Motor neuron (in vitro differentiated cells): ENCODE measurements at regions not wholly inside any gene's neighbourhood (a gene's known extent, or its start where the extent isn't known, plus 50 kb on each side); places are given as distances from the start of the nearest gene placed in this dataset.

Experiments
- ATAC-seq, 8 experiments: fragments of 200-7000 bp; cut with Tn5 transposase; replicated peaks in 6 of 8; 2 replicates each; pipeline ENCODE4 v1.8.0; 2021; ENCODE audit warnings: mild to moderate bottlenecking in 8 of 8, moderate library complexity in 8 of 8
- H3K27ac ChIP-seq, 2 donors: fragments of 250-450 bp; sonication (Bioruptor Pico); 2 replicates each; pipeline ENCODE4 v1.9.0; 2021; ENCODE audit warnings: antibody characterized with exemption in 2 of 2, mild to moderate bottlenecking in 2 of 2, moderate library complexity in 1 of 2
- H3K4me1 ChIP-seq, 2 donors: fragments of 250-450 bp; sonication (Bioruptor Pico); replicated peaks in 1 of 2; 2 replicates each; pipeline ENCODE4 v1.6.1; 2021; ENCODE audit warnings: antibody characterized with exemption in 2 of 2, mild to moderate bottlenecking in 2 of 2, moderate library complexity in 1 of 2
- H3K4me3 ChIP-seq, 5 donors: fragments of 250-450 bp; sonication (Bioruptor Pico); 2 replicates each; pipeline ENCODE4 v1.9.0; 2021; ENCODE audit warnings: antibody characterized with exemption in 5 of 5, mild to moderate bottlenecking in 5 of 5, moderate library complexity in 4 of 5
- WGBS, 10 experiments: fragments of 450-650 bp; shearing (Covaris generic); methylation state at CpG; one replicate each; pipeline ENCODE4 v1.0.0; 2022; 5-methylcytosine and 5-hydroxymethylcytosine counted together
- in situ Hi-C, 9 experiments: fragments of 400-800 bp; cut with MboI; loops; one replicate each; pipeline ENCODE4 v1.15.0; 2021; ENCODE audit warnings: low sequenced_read_pairs in 9 of 9, low pct_unique_long_range_greater_than_20kb in 2 of 9; ENCODE audit not compliant: unreplicated experiment in 9 of 9

DNA sequence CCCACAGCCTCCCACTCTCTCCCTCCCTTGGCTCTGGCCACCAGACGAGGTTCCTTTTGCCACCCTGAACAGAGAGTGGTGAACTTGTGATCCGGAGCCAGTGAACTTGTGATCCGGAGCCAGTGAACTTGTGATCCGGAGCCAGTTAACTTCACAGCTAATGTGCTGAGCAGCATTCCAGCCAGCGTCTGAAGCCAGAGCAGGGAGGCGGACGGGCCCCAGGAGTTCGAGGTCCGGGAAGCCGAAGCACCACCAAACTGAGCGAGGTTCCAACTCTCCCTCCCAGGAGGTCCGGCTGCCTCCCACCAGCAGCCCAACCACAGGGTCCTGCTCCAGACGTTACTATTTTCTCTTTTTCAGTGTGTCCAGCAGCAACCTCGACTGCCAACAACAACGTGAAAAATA lies 85.8 kb downstream of the SYF2 start:
- in situ Hi-C loops: loop anchor here in 1 of 9 experiments (25.0 kb wide), 1 partner anchor 934 kb away; no protein-coding TSS in a partner anchor
- Histone ChIP-seq H3K27ac (no peak overlapping the region), H3K4me1 (no peaks in the 10 kb centered on the region), H3K4me3 (no peak overlapping the region)
- no peak for ATAC-seq
- 0 to 94% (median 73%) methylated on average over 1 to 9 of the region's 15 CpGs; no CpG with 5 or more reads in 5 of the 10 experiments for WGBS, 10 experiments

DNA sequence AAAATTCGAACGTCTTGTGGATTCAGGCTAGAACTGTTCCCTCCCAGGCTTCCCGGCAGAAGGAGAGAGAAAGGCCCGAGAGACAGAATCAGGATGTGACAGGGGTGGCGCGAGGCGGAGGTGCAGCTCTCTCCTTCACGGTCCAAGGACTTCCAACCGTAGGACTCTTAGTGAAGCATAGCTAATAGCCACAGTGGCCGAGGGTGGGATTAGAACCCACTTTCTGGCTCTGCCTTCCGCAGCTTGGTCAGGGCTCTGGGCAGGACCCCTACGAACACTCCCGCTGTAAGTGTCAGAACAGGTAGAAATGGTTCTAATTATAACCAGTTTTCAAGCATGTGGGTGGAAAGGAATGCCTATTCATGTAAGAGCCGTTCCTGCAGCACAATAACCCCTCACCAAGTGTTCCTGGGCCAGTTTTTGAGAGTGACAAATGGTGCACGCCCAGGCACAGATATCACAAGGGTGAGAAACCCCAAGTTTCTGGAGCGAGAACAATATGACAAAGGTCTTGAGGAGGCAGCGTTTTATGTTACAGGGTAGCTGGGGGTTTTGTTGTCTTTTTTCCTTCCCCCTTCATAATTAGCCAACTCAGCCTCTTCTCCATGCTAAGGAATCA lies 86.4 kb downstream of the SYF2 start:
- no peak for ATAC-seq
- 48 to 82% (median 76%) methylated on average over 2 to 17 of the region's 17 CpGs; no CpG with 5 or more reads in 3 of the 10 experiments for WGBS, 10 experiments
- H3K4me1 ChIP-seq: no peaks in the 10 kb centered on the region
- in situ Hi-C loops: loop anchor here in 1 of 9 experiments (25.0 kb wide), 1 partner anchor 934 kb away; no protein-coding TSS in a partner anchor
- no peak overlapping the region for H3K27ac ChIP-seq
- H3K4me3 ChIP-seq: no peak overlapping the region

DNA sequence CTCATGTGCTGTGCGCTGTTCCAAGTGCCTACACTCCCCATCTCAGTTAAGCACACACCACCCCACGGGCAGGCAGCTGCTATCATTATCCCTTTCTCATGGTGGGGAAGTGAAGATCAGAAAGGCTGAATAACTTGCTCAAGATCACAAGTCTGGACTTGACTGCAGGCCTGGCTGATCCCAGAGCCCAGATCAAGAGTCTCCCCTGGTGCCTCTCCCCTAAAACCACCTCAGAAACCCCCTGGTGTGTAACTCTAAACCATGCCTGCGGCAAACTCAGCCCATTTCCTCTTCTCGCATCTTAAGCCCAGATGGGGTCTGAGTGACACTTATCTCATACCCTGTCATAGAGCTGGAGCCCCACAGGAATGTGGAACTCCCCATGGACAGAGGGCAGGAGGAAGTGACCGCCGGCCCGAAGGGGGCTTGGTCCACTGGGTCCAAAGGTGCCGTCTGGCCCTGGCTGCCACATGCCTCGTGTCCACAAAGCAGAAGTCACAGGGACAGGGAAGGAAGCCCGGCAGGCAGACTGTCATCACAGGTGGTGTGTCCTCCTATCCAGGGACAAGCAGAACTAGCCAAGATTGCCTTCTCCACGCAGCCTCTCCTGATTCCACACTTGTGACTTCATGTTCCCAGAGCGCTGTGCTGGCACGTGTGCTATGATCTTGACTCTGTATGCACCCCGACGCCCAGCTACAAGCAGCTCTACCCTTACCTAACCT lies 92.1 kb downstream of the SYF2 start:
- Histone ChIP-seq H3K27ac (no peak overlapping the region), H3K4me1 (peaks cover 0 to under 1% of the 10 kb centered on the region in 2 donors), H3K4me3 (no peak overlapping the region)
- WGBS, 10 experiments: 19 to 100% (median 87%) methylated on average over 1 to 14 of the region's 15 CpGs; no CpG with 5 or more reads in 4 of the 10 experiments
- in situ Hi-C loops: loop anchor here in 1 of 9 experiments (25.0 kb wide), 1 partner anchor 928 kb away; no protein-coding TSS in a partner anchor
- peak in 1 of 8 experiments; percentile 39 for ATAC-seq

DNA sequence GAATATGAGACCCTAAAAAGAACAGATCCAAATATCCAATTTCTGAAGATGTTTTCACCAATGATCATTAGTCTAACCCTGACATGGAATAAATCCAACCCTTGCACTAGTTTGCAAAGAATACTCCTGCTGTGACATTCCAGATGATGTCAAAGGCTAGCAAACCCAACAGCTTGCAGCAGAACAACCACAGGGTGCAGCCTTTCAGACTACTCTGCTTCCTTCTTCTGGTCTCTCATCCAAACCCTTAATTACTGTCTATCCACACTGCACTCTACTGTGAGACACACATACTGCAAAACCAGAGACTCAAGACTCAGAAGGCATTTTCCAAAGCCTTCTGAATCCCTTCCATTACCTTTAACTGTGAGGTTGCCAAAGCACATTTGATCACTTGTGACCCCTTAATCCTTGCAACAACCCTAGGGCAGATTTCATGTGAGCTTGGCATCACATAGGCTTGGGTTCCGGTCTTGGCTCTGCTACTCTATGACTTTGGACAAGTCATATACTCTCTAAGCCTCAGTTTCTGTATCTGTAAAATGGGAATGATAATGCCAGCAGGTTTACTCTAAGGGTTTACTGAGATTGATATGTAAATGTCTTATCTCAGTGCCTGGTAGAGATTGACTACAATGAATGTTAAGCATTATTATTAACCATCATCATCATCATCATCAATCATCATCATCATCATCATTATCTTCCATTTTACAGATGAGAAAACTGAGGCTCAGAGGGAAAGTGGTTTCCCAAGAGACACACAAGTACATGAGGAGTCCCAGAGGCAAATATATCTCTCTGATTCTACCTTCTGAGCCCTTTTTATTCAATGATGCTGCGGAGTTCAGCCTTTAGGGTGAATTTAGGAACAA lies 94.5 kb downstream of the SYF2 start:
- ATAC-seq: no peak
- Histone ChIP-seq H3K4me3 (no peak overlapping the region), H3K4me1 (peaks cover 4 to 7% of the 10 kb centered on the region in 2 donors), H3K27ac (no peak overlapping the region)
- in situ Hi-C loops: loop anchor here in 1 of 9 experiments (25.0 kb wide), 1 partner anchor 925 kb away; no protein-coding TSS in a partner anchor
- WGBS, 10 experiments: 25 to 100% (median 85%) methylated on average over 1 to 2 of the region's 2 CpGs

DNA sequence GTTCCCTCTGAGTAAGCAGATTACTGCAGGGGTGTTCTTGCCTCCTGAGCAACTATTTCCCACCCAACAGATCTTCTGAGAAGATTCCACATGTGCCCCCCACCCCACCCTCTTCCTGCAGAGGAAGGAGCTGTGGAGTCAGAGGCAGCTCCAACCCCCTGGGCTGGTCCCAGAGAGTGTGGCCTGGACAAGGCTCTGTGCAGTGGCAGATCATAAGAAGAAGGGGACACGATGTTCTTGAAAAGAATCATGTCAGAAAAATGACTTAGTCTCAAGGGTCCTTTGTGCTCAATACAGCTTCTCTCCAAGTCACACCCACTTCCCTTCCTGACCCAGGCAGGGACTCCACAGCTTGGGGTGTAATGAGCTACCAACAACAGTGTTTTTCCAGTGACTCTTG lies 95.2 kb downstream of the SYF2 start:
- in situ Hi-C loops: loop anchor here in 1 of 9 experiments (25.0 kb wide), 1 partner anchor 925 kb away; no protein-coding TSS in a partner anchor
- Histone ChIP-seq H3K4me3 (no peak overlapping the region), H3K27ac (no peak overlapping the region), H3K4me1 (peaks cover 4 to 7% of the 10 kb centered on the region in 2 donors)
- no peak for ATAC-seq
- 57 to 100% (median 91%) methylated on average over 1 of the region's 1 CpG; no CpG with 5 or more reads in 5 of the 10 experiments for WGBS, 10 experiments

DNA sequence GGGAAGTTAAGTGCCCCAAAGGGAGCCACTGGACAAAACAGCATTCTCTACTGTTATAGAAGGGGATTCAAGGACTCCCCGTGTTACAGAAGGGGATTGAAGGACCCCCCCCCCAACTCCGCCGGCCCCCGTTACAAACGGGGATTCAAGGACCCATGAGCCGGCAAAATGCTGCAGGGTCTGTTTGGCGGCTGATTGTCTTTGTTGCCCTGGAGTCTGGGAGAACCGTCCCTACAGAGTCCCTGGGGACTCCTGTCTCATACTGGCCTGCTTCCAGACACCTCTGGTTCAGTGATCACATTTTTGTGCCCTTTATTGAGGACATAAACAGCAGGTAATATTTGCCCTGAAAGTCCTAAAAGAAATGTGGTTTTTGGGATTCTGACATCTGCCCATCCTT lies 96.4 kb downstream of the SYF2 start:
- in situ Hi-C loops: loop anchor here in 1 of 9 experiments (25.0 kb wide), 1 partner anchor 924 kb away; no protein-coding TSS in a partner anchor
- no peak overlapping the region for H3K4me3 ChIP-seq
- 20 to 80% (median 44%) methylated on average over 1 to 6 of the region's 8 CpGs; no CpG with 5 or more reads in 4 of the 10 experiments for WGBS, 10 experiments
- H3K27ac ChIP-seq: no peak overlapping the region
- H3K4me1 ChIP-seq: peaks cover 4 to 7% of the 10 kb centered on the region in 2 donors
- no peak for ATAC-seq

DNA sequence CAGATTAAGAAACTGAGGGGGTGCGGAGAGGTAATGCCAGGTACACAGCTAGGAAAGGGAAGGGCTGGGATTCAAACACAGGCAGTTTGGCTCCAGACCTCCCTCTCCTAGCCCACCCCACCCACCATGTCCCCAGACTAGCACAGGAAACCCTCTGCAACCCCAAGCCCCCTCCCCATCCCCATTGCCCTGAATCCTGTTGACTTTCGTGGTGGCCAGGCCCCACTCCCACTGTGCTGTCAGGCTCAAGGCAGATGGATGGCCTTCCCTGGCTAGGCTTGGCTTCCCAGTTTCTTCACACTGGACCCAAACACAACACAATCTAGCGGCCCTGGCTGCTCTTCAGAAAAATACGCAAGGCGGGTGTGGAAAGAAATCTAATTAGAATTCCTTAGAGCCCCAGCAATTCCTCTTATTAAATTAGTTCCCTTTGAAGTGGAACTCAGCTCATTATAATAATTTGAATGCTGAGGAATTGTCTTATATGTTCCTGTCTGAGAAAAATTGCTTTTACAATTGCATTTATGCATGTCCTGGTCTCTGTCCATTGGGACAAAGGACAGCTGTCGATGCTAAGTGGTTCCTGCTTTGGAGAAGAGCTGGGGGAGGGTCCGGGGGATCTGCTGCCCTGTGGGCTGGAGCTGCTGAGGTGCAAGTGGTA lies 97.4 kb downstream of the SYF2 start:
- Histone ChIP-seq H3K4me1 (peaks cover 4 to 7% of the 10 kb centered on the region in 2 donors), H3K4me3 (no peak overlapping the region), H3K27ac (no peak overlapping the region)
- ATAC-seq: peak in 4 of 8 experiments; percentile 27 to 77 (median 48)
- in situ Hi-C loops: loop anchor here in 1 of 9 experiments (25.0 kb wide), 1 partner anchor 923 kb away; no protein-coding TSS in a partner anchor
- WGBS, 10 experiments: 13 to 59% (median 38%) methylated on average over 1 to 6 of the region's 7 CpGs; no CpG with 5 or more reads in 3 of the 10 experiments

DNA sequence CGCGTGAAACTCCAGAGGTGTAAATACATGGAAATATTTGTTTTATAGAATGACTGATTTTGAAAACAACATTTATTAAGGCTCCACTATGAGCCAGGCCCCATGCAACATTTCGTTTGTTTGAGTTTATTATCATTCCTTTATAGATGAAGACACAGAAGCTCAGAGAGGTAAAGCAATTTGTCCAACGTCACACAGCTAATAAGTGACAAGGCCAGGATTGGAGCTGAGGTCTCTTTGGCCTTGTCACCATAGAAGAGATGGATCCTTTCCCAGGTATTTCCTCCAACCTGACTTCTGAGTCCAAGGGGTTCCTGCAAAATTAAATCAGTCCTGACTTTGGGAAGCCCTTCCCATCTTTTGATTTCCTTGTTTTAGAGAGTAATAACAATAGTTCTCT lies 98.0 kb downstream of the SYF2 start:
- Histone ChIP-seq H3K4me3 (no peak overlapping the region), H3K27ac (no peak overlapping the region), H3K4me1 (peaks cover 4 to 7% of the 10 kb centered on the region in 2 donors)
- ATAC-seq: no peak
- WGBS, 10 experiments: 45 to 100% (median 80%) methylated on average over 1 to 4 of the region's 4 CpGs
- in situ Hi-C loops: loop anchor here in 1 of 9 experiments (25.0 kb wide), 1 partner anchor 922 kb away; no protein-coding TSS in a partner anchor

DNA sequence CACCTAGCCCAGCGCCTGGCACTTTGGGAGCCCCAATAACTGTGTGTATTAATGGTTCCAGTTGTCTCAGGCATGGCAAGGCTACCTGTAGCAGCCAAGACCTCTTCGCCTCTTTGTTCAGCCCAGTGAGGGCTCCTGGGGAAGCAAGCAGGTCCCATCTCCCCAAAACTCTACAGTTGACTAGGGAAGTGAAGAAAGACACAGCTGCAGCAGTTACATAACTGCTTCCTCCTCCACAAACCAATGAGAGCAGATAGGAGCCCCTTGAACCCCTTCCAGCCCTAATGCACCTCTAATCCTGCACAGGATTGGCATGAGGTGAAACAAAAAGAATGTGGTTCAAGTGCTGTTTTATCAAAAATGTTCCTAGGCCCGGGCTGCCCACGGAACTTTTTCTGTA lies 100.5 kb downstream of the SYF2 start:
- 50 to 92% (median 73%) methylated on average over 2 to 4 of the region's 4 CpGs; no CpG with 5 or more reads in 5 of the 10 experiments for WGBS, 10 experiments
- in situ Hi-C loops: loop anchor here in 1 of 9 experiments (25.0 kb wide), 1 partner anchor 919 kb away; no protein-coding TSS in a partner anchor
- no peak for ATAC-seq
- no peak overlapping the region for H3K4me3 ChIP-seq
- peaks cover 4 to 14% of the 10 kb centered on the region in 2 donors for H3K4me1 ChIP-seq
- no peak overlapping the region for H3K27ac ChIP-seq

DNA sequence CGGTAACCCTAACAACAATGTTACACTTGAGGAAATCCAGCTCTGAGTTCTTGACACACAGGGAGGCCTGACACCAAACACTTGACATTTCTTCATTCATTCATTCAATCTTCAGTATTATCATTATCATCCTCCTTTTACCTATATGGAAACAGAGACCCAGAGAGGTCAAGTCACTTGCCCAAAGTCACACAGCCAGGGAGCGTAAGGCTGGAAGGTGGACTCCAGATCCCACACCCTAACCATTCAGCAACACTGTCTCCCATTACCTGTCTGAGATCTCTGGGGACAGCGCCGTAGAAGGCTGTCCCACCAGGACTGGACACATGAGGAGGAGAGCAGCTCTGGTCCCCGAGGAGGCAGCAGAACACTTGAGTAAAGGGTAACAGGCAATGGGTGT lies 101.4 kb downstream of the SYF2 start:
- WGBS, 10 experiments: 0 to 90% (median 80%) methylated on average over 1 to 4 of the region's 5 CpGs; no CpG with 5 or more reads in 6 of the 10 experiments
- in situ Hi-C loops: loop anchor here in 1 of 9 experiments (25.0 kb wide), 1 partner anchor 919 kb away; no protein-coding TSS in a partner anchor
- no peak overlapping the region for H3K27ac ChIP-seq

DNA sequence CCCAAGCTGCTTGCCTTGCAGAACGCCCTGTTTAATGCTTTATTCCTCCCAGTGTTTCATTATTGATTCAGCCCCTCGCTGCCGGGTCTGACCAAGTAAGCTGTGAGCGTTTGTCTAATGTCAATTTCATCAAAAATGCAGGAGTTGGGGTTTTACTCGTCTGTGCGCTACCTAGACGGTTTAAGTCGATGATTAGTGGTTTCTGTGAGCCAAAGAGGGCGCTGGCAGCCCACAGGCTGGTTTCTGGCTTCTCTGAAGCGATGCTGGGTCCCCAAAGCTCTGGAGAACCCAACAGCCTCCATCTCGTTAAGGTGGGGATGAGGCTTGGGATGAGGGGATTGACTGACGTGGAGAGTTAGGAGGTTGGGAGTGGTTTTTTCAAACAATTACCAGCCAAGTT lies 102.9 kb downstream of the SYF2 start:
- no peak overlapping the region for H3K27ac ChIP-seq

More for the DNA sequence above, 101.4 kb downstream of the SYF2 start:
- Histone ChIP-seq H3K4me3 (no peak overlapping the region), H3K4me1 (peaks cover 4 to 14% of the 10 kb centered on the region in 2 donors)
- no peak for ATAC-seq

More for the DNA sequence above, 102.9 kb downstream of the SYF2 start:
- ATAC-seq: no peak
- Histone ChIP-seq H3K4me1 (peaks cover 0 to 7% of the 10 kb centered on the region in 2 donors), H3K4me3 (no peak overlapping the region)
- in situ Hi-C loops: loop anchor here in 1 of 9 experiments (25.0 kb wide), 1 partner anchor 917 kb away; no protein-coding TSS in a partner anchor
- 48 to 85% (median 74%) methylated on average over 6 to 11 of the region's 12 CpGs; no CpG with 5 or more reads in 2 of the 10 experiments for WGBS, 10 experiments
